Activated CD4-positive, alpha-beta T cell treated with anti-CD3 and anti-CD28 coated beads, Interleukin-2, amount 50 U/mL, for 16 hours (primary cell): ENCODE measurements at regions not wholly inside any gene's neighbourhood (a gene's known extent, or its start where the extent isn't known, plus 50 kb on each side); places are given as distances from the start of the nearest gene placed in this dataset.
A peak's percentile ranks its signal among the peaks of the same experiment; 100 is the strongest.

ENCODE experiments used
- DNase-seq: peaks from one replicate; pipeline ENCODE4 v3.0.0-alpha.2; 2020

- no peak for DNase-seq
These were observed 671.2 kb upstream of the GALNTL6 start for GRCh38 chr4:171142045-171142444.

GRCh38 chr4:171130256-171130801 is 682.9 kb upstream of the GALNTL6 start:
- no peak for DNase-seq

GRCh38 chr4:171118091-171118490 is 695.1 kb upstream of the GALNTL6 start:
- no peak for DNase-seq

- no peak for DNase-seq
These were observed 695.7 kb upstream of the GALNTL6 start for GRCh38 chr4:171117457-171117856.

- no peak for DNase-seq
These were observed 711.4 kb upstream of the GALNTL6 start for GRCh38 chr4:171101845-171102244.

GRCh38 chr4:171087089-171087488 is 726.1 kb upstream of the GALNTL6 start:
- DNase-seq = no peak

- no peak for DNase-seq
These were observed 745.8 kb upstream of the GALNTL6 start for GRCh38 chr4:171067422-171067821.

- DNase-seq = no peak
These were observed 763.8 kb upstream of the GALNTL6 start for GRCh38 chr4:171049380-171049779.

GRCh38 chr4:171042989-171043524 is 770.1 kb upstream of the GALNTL6 start:
- DNase-seq = no peak

- DNase-seq = no peak
These were observed 777.3 kb upstream of the GALNTL6 start for GRCh38 chr4:171035909-171036308.

GRCh38 chr4:171031338-171031737 is 781.9 kb upstream of the GALNTL6 start:
- DNase-seq = no peak

- no peak for DNase-seq
These were observed 787.4 kb upstream of the GALNTL6 start for GRCh38 chr4:171025776-171026175.

GRCh38 chr4:171025343-171025742 is 787.9 kb upstream of the GALNTL6 start:
- no peak for DNase-seq

- DNase-seq = no peak
These were observed 788.4 kb upstream of the GALNTL6 start for GRCh38 chr4:171024720-171025303.

GRCh38 chr4:171022824-171023230 is 790.4 kb upstream of the GALNTL6 start:
- no peak for DNase-seq

- DNase-seq = no peak
These were observed 795.6 kb upstream of the GALNTL6 start for GRCh38 chr4:171017593-171017992.

GRCh38 chr4:171016145-171016544 is 797.1 kb upstream of the GALNTL6 start:
- DNase-seq = no peak

GRCh38 chr4:171015441-171015840 is 797.8 kb upstream of the GALNTL6 start:
- no peak for DNase-seq

GRCh38 chr4:171007618-171008390 is 805.4 kb upstream of the GALNTL6 start:
- no peak for DNase-seq

- no peak for DNase-seq
These were observed 811.0 kb upstream of the GALNTL6 start for GRCh38 chr4:171002246-171002645.

- peak; percentile 14 for DNase-seq
These were observed 822.1 kb upstream of the GALNTL6 start for GRCh38 chr4:170990989-170991589.

GRCh38 chr4:170988446-170988845 is 824.8 kb upstream of the GALNTL6 start:
- no peak for DNase-seq

GRCh38 chr4:170979736-170980135 is 833.5 kb upstream of the GALNTL6 start:
- no peak for DNase-seq

- no peak for DNase-seq
These were observed 834.2 kb upstream of the GALNTL6 start for GRCh38 chr4:170978990-170979389.
